ENCODE measurements at regions not wholly inside any gene's neighbourhood (a gene's known extent, or its start where the extent isn't known, plus 50 kb on each side); places are given as distances from the start of the nearest gene placed in this dataset.

DNA sequence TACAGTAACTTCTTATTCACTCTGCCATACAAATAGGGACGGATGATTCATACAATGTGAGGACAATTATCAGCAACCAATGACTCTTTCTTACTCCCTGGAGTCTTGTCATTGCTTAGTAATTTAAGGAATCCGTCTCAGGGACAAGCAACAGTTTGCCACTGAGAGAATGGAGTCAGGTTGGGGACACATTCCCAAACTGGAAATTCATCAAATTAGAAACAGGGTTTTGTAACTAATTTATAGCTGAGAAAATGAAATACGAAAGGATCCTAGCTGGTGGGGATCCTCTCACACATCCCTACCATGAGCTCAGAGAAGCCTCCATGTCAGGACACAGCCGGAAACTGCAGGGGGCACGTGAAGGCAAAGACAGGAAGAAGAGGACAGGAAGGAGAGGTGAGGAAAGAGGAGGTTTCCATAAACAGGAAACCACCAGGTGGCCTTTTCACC, 50.4 kb upstream of the KDR start:
- no peak for DNase-seq (ENCODE audit: low read depth in 4 of 4, low spot score in 3 of 4)

DNA sequence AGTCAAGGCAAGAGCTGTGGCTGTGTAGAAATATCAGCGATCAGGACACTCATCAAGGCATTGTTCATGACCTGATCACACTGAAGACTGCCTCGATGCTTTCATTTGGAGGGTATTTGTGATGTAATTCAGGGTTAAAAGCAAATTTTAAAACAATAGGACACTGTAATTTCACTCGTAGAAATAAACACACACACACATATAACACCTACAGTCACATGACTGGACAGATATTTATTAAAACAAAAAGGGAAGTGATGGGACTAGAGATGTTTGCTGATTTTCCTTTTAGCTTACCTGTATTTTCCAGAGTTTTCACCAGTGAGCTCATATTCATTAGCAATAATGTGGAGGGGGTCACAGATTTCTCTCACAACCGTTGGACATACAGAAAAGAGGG, 51.1 kb upstream of the KDR start:
- DNase-seq (ENCODE audit: low read depth in 4 of 4, low spot score in 3 of 4) = no peak

DNA sequence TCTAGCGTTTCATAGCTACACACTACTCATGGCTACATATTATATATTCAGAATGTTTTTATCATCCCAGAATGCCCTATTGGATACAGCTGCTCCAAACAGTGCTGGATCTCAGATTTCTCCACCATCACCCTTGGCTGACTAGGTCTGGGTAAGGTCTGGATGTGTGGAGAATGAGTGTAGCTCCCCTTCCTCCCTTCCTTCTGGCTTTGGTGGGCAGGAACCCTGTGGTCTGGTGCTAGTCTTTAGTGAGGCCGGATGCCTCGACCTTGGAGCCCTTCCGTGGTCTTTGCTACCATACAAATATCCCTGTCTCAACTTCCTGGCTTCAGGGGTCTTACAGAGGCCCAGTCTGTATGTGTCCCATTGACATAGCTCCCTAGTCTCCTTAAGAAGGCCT, 52.1 kb upstream of the KDR start:
- DNase-seq (ENCODE audit: low read depth in 4 of 4, low spot score in 3 of 4) = no peak

- DNase-seq (ENCODE audit: low read depth in 4 of 4, low spot score in 3 of 4) = no peak
Observed at GRCh38 chr4:55178226-55179005, 53.0 kb upstream of the KDR start.

GRCh38 chr4:55181010-55182005, 55.9 kb upstream of the KDR start:
- DNase-seq (ENCODE audit: low read depth in 4 of 4, low spot score in 3 of 4) = no peak

- DNase-seq (ENCODE audit: low read depth in 4 of 4, low spot score in 3 of 4) = no peak
Observed at GRCh38 chr4:55183926-55184599, 58.7 kb upstream of the KDR start.

GRCh38 chr4:55184600-55185523, 59.5 kb upstream of the KDR start:
- no peak for DNase-seq (ENCODE audit: low read depth in 4 of 4, low spot score in 3 of 4)

DNA sequence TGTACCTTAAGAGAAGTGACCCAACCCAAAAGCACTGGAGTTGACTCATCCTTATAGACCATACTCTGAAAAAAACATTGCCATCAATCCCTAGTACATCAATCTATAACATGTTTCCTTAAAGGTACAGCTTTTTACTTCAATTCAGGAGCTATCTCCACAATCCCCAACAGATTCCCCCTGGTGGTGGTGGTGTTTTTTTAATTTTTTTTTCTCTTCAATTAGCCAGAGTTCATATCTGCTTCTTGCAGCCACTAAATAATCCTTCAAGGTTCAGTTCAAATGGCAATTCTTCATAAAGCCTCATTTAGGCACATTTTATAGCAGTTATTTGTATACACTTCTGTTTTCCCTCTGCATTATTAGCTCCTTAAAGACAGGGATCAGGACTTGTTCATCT, 60.7 kb upstream of the KDR start:
- DNase-seq (ENCODE audit: low read depth in 4 of 4, low spot score in 3 of 4) = no peak

DNA sequence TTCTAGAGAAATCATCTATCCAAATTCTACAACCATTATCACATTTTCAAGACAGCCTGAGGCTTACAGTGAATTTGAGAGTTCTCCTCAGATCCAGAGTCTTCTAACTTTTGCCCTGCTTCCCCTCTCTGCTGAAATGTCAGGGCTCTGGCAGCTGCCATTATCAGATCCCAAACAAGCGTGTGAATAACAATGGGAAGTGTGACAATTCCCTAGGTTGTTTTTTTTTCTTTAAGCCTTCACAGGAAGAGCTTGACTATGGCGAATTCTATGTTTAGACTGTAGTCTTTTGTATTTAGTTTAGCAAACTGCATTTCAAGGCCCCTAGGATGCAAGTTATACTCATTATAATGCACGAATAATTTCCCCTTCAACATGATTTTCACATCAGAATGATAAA, 61.3 kb upstream of the KDR start:
- no peak for DNase-seq (ENCODE audit: low read depth in 4 of 4, low spot score in 3 of 4)

GRCh38 chr4:55214172-55214571, 88.8 kb upstream of the KDR start:
- DNase-seq (ENCODE audit: low read depth in 4 of 4, low spot score in 3 of 4) = peak in 2 of 4 donors; percentile 7 to 9

GRCh38 chr4:55215087-55215486, 89.7 kb upstream of the KDR start:
- no peak for DNase-seq (ENCODE audit: low read depth in 4 of 4, low spot score in 3 of 4)

- DNase-seq (ENCODE audit: low read depth in 4 of 4, low spot score in 3 of 4) = no peak
Observed at GRCh38 chr4:55216863-55217635, 91.7 kb upstream of the KDR start.

DNA sequence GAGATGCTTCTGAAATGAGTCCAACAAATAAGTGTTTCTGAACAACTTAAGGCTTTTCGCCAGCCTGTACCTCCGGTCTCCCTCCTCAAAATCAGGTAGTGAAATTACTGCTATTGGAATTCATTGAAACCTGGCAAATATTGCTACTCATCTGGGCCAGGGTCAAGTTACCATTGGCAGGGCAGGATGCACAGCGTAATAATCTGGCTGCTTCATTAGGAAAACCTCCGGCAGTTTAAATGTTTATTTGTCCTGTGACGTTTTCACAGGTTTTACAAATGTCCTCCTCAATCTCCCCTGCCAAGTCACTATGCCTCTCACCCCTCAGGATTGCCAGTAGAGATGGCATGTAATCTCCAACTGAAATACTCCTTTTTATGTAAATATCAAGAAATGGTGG, 92.6 kb upstream of the KDR start:
- no peak for DNase-seq (ENCODE audit: low read depth in 4 of 4, low spot score in 3 of 4)

GRCh38 chr4:55237839-55238238, 108.2 kb upstream of the SRD5A3 start:
- DNase-seq (ENCODE audit: low read depth in 4 of 4, low spot score in 3 of 4) = no peak

GRCh38 chr4:55238407-55238806, 107.6 kb upstream of the SRD5A3 start:
- DNase-seq (ENCODE audit: low read depth in 4 of 4, low spot score in 3 of 4) = no peak

DNA sequence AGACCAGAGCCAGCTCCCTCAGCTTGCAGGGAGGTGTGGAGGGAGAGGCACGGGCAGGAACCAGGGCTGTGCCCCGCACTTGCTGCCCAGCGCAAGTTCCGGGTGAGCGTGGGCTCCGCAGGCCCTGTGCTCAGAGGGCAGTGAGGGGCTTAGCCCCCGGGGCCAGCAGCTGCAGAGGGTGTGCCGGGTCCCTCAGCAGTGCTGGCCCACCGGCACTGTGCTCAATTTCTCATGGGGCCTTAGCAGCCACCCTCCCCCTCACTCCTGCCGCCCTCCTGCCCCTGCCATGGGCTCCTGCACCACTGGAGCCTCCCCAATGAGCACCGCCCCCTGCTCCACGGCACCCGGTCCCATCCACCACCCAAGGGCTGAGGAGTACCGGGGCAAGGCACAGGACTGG, 104.6 kb upstream of the SRD5A3 start:
- no peak for DNase-seq (ENCODE audit: low read depth in 4 of 4, low spot score in 3 of 4)

DNA sequence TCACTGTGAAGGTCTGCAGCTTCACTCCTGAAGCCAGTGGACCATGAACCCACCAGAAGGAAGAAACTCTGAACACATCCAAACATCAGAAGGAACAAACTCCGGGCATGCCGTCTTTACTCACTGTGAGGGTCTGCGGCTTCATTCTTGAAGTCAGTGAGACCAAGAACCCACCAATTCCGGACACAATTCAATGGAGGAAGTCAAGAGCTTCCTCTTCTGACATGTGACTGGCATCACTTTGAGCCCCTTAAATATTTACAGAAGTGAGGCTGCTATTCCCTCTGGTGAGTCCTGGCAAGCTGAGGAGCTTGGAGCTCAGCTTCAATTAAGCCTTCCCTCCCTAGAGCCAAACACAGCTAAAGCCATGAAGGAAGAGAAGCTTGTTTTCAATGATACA, 103.5 kb upstream of the SRD5A3 start:
- no peak for DNase-seq (ENCODE audit: low read depth in 4 of 4, low spot score in 3 of 4)

DNA sequence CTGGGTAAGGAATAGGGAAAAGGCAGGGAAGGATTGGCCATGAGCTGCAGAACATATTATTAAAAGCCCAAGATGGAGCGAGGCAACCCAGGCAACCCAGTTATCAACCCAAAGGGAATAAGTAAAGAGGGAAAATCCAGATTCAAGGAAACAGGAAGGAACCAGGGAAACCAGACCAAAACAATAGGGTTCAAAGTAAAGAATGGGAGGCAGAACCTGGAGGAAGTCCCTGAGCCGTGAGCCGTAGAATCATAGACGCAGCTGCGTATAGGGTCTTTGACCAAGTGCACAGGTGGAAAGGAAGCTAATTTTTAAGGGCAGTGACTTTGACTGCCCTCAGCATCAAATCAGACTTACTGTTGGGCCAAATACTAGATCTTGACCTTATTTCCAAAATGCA, 98.5 kb upstream of the SRD5A3 start:
- no peak for DNase-seq (ENCODE audit: low read depth in 4 of 4, low spot score in 3 of 4)

- DNase-seq (ENCODE audit: low read depth in 4 of 4, low spot score in 3 of 4) = no peak
Observed at GRCh38 chr4:55248756-55249155, 97.3 kb upstream of the SRD5A3 start.
